ENCODE measurements at regions not wholly inside any gene's neighbourhood (a gene's known extent, or its start where the extent isn't known, plus 50 kb on each side); places are given as distances from the start of the nearest gene placed in this dataset.

DNA sequence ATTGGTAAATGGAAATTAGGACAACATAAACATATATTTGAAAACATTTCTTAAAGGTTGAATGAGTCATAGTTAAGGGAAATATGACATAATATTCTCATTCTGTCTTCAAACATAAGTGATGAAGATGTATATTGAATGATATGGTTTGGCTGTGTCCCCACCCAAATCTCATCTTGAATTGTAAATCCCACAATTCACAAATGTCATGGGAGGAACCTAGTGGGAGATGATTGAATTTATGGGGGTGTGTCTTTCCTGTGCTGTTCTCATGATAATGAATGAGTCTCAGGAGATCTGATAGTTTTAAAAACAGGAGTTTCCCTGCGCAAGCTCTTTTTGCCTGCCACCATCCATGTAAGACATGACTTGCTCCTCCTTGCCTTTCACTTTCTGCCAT is 104.4 kb upstream of the MPDZ start:
- Mint-ChIP-seq H3K27ac (ENCODE audit: unreplicated experiment) (no peak overlapping the region), H3K27me3 (ENCODE audit: unreplicated experiment) (peaks cover 2% of the 10 kb centered on the region), H3K4me3 (ENCODE audit: unreplicated experiment) (no peak overlapping the region), H3K4me1 (ENCODE audit: unreplicated experiment) (peaks cover 3% of the 10 kb centered on the region), H3K9me3 (ENCODE audit: unreplicated experiment) (no peaks in the 10 kb centered on the region), H3K36me3 (ENCODE audit: low read depth, unreplicated experiment) (peaks cover 7% of the 10 kb centered on the region)
- no peak for DNase-seq (ENCODE audit: low spot score)
- TF ChIP-seq, protein P1, sequence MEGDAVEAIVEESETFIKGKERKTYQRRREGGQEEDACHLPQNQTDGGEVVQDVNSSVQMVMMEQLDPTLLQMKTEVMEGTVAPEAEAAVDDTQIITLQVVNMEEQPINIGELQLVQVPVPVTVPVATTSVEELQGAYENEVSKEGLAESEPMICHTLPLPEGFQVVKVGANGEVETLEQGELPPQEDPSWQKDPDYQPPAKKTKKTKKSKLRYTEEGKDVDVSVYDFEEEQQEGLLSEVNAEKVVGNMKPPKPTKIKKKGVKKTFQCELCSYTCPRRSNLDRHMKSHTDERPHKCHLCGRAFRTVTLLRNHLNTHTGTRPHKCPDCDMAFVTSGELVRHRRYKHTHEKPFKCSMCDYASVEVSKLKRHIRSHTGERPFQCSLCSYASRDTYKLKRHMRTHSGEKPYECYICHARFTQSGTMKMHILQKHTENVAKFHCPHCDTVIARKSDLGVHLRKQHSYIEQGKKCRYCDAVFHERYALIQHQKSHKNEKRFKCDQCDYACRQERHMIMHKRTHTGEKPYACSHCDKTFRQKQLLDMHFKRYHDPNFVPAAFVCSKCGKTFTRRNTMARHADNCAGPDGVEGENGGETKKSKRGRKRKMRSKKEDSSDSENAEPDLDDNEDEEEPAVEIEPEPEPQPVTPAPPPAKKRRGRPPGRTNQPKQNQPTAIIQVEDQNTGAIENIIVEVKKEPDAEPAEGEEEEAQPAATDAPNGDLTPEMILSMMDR (IDR thresholded peaks at IDR 0.05; ENCODE audit: unreplicated experiment): no peak

DNA sequence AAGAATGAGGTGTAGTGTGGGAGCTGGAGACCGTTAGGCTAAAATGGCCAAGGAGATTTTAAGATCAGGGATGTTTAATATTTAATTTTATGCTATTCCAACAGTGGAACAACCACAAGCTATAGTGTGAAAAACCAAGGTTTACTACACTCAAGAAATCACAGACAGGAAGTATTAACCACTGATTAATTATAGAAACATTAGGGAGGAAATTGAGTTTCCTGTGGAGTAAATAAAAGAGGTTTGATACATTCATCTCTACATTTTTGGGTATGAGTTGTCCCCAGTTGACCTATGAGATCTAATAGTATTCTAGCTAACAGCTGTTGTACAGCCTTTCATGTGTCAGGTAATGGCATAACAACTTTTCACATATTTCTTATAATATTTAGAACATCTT is 103.7 kb upstream of the MPDZ start:
- Mint-ChIP-seq H3K36me3 (ENCODE audit: low read depth, unreplicated experiment) (peaks cover 7% of the 10 kb centered on the region), H3K9me3 (ENCODE audit: unreplicated experiment) (no peaks in the 10 kb centered on the region), H3K27me3 (ENCODE audit: unreplicated experiment) (peaks cover 2% of the 10 kb centered on the region), H3K4me3 (ENCODE audit: unreplicated experiment) (no peak overlapping the region), H3K27ac (ENCODE audit: unreplicated experiment) (no peak overlapping the region), H3K4me1 (ENCODE audit: unreplicated experiment) (peaks cover 3% of the 10 kb centered on the region)
- DNase-seq (ENCODE audit: low spot score): no peak
- TF ChIP-seq, protein P1 (IDR thresholded peaks at IDR 0.05; ENCODE audit: unreplicated experiment): no peak

DNA sequence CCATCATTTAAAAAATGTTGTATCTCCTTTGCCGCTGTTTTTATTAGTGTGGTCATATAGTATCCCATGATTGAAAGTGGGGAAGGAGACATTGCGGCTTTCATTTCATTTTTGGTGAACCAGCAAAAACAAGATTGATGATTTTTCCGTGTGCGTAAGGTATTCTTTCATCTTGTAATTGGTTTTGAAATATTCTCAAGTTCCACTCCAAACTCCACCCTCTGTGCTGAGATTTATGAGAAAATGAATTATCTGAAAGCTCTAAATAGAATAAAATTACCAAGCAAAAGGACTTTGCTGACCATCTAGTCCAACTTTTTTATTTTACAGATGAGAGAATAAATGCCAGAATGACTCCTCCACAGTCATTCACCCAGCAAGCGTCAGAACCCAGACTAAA is 103.1 kb upstream of the MPDZ start:
- Mint-ChIP-seq H3K4me3 (ENCODE audit: unreplicated experiment) (no peak overlapping the region), H3K4me1 (ENCODE audit: unreplicated experiment) (peaks cover 3% of the 10 kb centered on the region), H3K27ac (ENCODE audit: unreplicated experiment) (no peak overlapping the region), H3K9me3 (ENCODE audit: unreplicated experiment) (no peaks in the 10 kb centered on the region), H3K36me3 (ENCODE audit: low read depth, unreplicated experiment) (peaks cover 7% of the 10 kb centered on the region), H3K27me3 (ENCODE audit: unreplicated experiment) (peaks cover 2% of the 10 kb centered on the region)
- no peak for DNase-seq (ENCODE audit: low spot score)
- TF ChIP-seq, protein P1 (IDR thresholded peaks at IDR 0.05; ENCODE audit: unreplicated experiment): no peak

DNA sequence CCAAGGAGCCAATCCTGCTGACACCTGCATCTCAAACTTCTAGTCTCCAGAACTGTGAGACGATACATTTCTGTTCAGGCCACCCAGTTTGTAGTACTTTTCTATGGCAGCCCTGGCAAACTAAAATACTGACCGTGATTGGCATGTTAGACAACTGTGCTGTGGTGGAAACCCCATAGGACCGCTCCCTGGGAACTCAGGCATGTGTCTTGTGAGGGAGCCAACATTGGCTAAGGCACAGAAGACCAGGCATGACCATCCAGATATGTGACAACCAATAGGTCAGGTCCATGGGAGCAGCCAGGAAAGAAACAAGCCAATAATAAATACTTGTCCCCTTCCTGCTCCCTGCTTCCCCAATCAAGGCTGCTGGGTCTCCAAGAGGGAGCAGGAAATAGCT is 101.4 kb upstream of the MPDZ start:
- H3K9me3 Mint-ChIP-seq (ENCODE audit: unreplicated experiment): no peaks in the 10 kb centered on the region
- peaks cover 2% of the 10 kb centered on the region for H3K27me3 Mint-ChIP-seq (ENCODE audit: unreplicated experiment)
- H3K4me1 Mint-ChIP-seq (ENCODE audit: unreplicated experiment): peaks cover 3% of the 10 kb centered on the region
- no peak overlapping the region for H3K27ac Mint-ChIP-seq (ENCODE audit: unreplicated experiment)
- peaks cover 7% of the 10 kb centered on the region for H3K36me3 Mint-ChIP-seq (ENCODE audit: low read depth, unreplicated experiment)
- DNase-seq (ENCODE audit: low spot score): no peak
- H3K4me3 Mint-ChIP-seq (ENCODE audit: unreplicated experiment): no peak overlapping the region
- TF ChIP-seq, protein P1 (IDR thresholded peaks at IDR 0.05; ENCODE audit: unreplicated experiment): no peak

DNA sequence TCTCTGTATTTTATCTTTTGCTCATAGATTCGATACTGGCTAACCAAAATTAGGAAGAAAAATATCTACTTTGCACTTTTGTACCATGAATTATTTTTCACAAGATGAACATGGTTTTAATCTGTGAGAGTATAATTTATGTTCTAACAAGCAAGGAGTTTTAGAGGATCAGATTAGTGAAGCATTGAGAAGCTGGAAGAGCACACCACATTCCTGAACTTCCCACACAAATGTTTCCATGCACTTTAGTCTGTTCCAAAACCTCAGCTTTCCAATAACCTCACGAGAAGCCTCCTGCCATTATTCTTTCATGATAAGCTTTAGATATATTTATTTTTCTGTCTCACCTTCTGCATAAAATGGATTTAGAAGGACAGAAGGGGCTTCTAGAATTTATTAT is 98.7 kb upstream of the MPDZ start:
- no peak for DNase-seq (ENCODE audit: low spot score)
- Mint-ChIP-seq H3K9me3 (ENCODE audit: unreplicated experiment) (no peaks in the 10 kb centered on the region), H3K36me3 (ENCODE audit: low read depth, unreplicated experiment) (no peaks in the 10 kb centered on the region), H3K4me1 (ENCODE audit: unreplicated experiment) (peaks cover 3% of the 10 kb centered on the region), H3K27ac (ENCODE audit: unreplicated experiment) (no peak overlapping the region), H3K4me3 (ENCODE audit: unreplicated experiment) (no peak overlapping the region), H3K27me3 (ENCODE audit: unreplicated experiment) (peaks cover 4% of the 10 kb centered on the region)
- TF ChIP-seq, protein P1 (IDR thresholded peaks at IDR 0.05; ENCODE audit: unreplicated experiment): no peak

Data from endothelial cell (in vitro differentiated cells).